22Rv1 (cell line): ENCODE measurements at regions not wholly inside any gene's neighbourhood (a gene's known extent, or its start where the extent isn't known, plus 50 kb on each side); places are given as distances from the start of the nearest gene placed in this dataset.

Experiments
- ZFX ChIP-seq: fragments of 450-650 bp; IDR thresholded peaks from 2 replicates; pipeline ENCODE4 v1.6.1; 2017; ENCODE audit warnings: antibody characterized with exemption, borderline replicate concordance
- TF ChIP-seq, protein P1 (sequence below): fragments of 450-650 bp; IDR thresholded peaks from 2 replicates; pipeline ENCODE4 v1.5.1; 2017; ENCODE audit warnings: mild to moderate bottlenecking

- TF ChIP-seq, protein P1, sequence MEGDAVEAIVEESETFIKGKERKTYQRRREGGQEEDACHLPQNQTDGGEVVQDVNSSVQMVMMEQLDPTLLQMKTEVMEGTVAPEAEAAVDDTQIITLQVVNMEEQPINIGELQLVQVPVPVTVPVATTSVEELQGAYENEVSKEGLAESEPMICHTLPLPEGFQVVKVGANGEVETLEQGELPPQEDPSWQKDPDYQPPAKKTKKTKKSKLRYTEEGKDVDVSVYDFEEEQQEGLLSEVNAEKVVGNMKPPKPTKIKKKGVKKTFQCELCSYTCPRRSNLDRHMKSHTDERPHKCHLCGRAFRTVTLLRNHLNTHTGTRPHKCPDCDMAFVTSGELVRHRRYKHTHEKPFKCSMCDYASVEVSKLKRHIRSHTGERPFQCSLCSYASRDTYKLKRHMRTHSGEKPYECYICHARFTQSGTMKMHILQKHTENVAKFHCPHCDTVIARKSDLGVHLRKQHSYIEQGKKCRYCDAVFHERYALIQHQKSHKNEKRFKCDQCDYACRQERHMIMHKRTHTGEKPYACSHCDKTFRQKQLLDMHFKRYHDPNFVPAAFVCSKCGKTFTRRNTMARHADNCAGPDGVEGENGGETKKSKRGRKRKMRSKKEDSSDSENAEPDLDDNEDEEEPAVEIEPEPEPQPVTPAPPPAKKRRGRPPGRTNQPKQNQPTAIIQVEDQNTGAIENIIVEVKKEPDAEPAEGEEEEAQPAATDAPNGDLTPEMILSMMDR: no peak
- TF ChIP-seq ZFX: no peak
These were observed 62.3 kb upstream of the COL11A1 start for GRCh38 chr1:103170609-103171008.
